ENCODE measurements at regions not wholly inside any gene's neighbourhood (a gene's known extent, or its start where the extent isn't known, plus 50 kb on each side); places are given as distances from the start of the nearest gene placed in this dataset.

DNA sequence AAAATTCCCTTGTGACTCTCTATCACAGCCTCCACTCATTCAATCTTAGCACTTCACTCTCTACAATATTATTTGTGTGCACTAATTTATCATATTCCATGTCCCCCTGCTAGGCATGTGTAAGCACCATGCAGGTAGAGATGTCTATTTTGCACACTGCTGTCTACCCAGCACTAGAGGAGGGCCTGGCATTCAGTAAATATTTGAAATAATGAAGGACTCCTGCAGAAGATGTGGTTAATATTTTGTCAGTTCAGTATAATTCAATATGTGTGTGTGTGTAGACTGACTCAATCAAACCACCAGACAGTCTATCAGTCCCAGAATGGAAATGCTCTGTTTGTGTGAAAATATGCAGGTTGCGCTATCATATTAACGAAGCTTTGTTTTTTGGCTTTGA is 313.6 kb upstream of the CDH6 start:
- TF ChIP-seq POLR2AphosphoS5 (IDR thresholded peaks at IDR 0.05; ENCODE audit: low read depth) = no peak
- TF ChIP-seq, protein P1, sequence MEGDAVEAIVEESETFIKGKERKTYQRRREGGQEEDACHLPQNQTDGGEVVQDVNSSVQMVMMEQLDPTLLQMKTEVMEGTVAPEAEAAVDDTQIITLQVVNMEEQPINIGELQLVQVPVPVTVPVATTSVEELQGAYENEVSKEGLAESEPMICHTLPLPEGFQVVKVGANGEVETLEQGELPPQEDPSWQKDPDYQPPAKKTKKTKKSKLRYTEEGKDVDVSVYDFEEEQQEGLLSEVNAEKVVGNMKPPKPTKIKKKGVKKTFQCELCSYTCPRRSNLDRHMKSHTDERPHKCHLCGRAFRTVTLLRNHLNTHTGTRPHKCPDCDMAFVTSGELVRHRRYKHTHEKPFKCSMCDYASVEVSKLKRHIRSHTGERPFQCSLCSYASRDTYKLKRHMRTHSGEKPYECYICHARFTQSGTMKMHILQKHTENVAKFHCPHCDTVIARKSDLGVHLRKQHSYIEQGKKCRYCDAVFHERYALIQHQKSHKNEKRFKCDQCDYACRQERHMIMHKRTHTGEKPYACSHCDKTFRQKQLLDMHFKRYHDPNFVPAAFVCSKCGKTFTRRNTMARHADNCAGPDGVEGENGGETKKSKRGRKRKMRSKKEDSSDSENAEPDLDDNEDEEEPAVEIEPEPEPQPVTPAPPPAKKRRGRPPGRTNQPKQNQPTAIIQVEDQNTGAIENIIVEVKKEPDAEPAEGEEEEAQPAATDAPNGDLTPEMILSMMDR (IDR thresholded peaks at IDR 0.05; ENCODE audit: insufficient read depth, low read length) = no peak

Measured in HL-60 (cell line).